ENCODE measurements at regions not wholly inside any gene's neighbourhood (a gene's known extent, or its start where the extent isn't known, plus 50 kb on each side); places are given as distances from the start of the nearest gene placed in this dataset.

GRCh38 chr13:106433066-106433465, 102.4 kb downstream of the EFNB2 start:
- peak; percentile 2 for DNase-seq
- POLR2A ChIA-PET (ENCODE audit: unreplicated experiment): no interaction called here

GRCh38 chr13:106432636-106433035, 102.8 kb downstream of the EFNB2 start:
- H3K36me3 ChIP-seq (ENCODE audit: low read depth, low read length): no peaks in the 10 kb centered on the region
- TF ChIP-seq CTCF (conservative IDR thresholded peaks at IDR 0.05; ENCODE audit: low read depth, low read length) (no peak), EZH2phosphoT487 (IDR thresholded peaks at IDR 0.05; ENCODE audit: borderline replicate concordance, low read length) (no peak), EZH2 (IDR thresholded peaks at IDR 0.05; ENCODE audit: low read length, unreplicated experiment) (no peak)
- H3K9ac ChIP-seq (ENCODE audit: low read length): no peak overlapping the region
- no peaks in the 10 kb centered on the region for H4K20me1 ChIP-seq (ENCODE audit: low read length)
- ATAC-seq: no peak
- intact Hi-C loops (cut with micrococcal nuclease): no loop called here
- no peaks in the 10 kb centered on the region for H3K27me3 ChIP-seq (ENCODE audit: low read length)
- H2AFZ ChIP-seq (ENCODE audit: low read length): no peak overlapping the region
- no peaks in the 10 kb centered on the region for H3F3A ChIP-seq (ENCODE audit: low read length, unreplicated experiment)
- H3K9me3 ChIP-seq (ENCODE audit: low read length): no peaks in the 10 kb centered on the region
- H3K27ac ChIP-seq (ENCODE audit: low read length): no peak overlapping the region
- BruUV-seq (replicated peaks): no TSS peak
- no peaks in the 10 kb centered on the region for H3K79me2 ChIP-seq (ENCODE audit: low read length)
- H3K4me1 ChIP-seq (ENCODE audit: insufficient read depth, low read length): no peaks in the 10 kb centered on the region; the same call in 1 of the 2 replicates
- no peak overlapping the region for H3K4me3 ChIP-seq (ENCODE audit: low read length)
- POLR2A ChIA-PET (ENCODE audit: unreplicated experiment): no interaction called here
- no peak overlapping the region for H3K4me2 ChIP-seq (ENCODE audit: low read length)
- H3K9me2 ChIP-seq (replicated peaks; ENCODE audit: low read length): no peaks in the 10 kb centered on the region
- CTCF ChIA-PET: no interaction called here
- peak; percentile 27 for DNase-seq

More at GRCh38 chr13:106433066-106433465, 102.4 kb downstream of the EFNB2 start:
- no peak for ATAC-seq
- H3K4me1 ChIP-seq (ENCODE audit: insufficient read depth, low read length): no peaks in the 10 kb centered on the region; the same call in 1 of the 2 replicates
- H3K27me3 ChIP-seq (ENCODE audit: low read length): no peaks in the 10 kb centered on the region
- no peak overlapping the region for H3K27ac ChIP-seq (ENCODE audit: low read length)
- intact Hi-C loops (cut with micrococcal nuclease): no loop called here
- TF ChIP-seq EZH2phosphoT487 (IDR thresholded peaks at IDR 0.05; ENCODE audit: borderline replicate concordance, low read length): no peak
- no peak for TF ChIP-seq EZH2 (IDR thresholded peaks at IDR 0.05; ENCODE audit: low read length, unreplicated experiment)
- H3K9me2 ChIP-seq (replicated peaks; ENCODE audit: low read length): no peaks in the 10 kb centered on the region
- H3K79me2 ChIP-seq (ENCODE audit: low read length): no peaks in the 10 kb centered on the region
- H3K4me2 ChIP-seq (ENCODE audit: low read length): no peak overlapping the region
- no peak overlapping the region for H3K9ac ChIP-seq (ENCODE audit: low read length)
- no peak overlapping the region for H2AFZ ChIP-seq (ENCODE audit: low read length)
- no peaks in the 10 kb centered on the region for H3F3A ChIP-seq (ENCODE audit: low read length, unreplicated experiment)
- H3K9me3 ChIP-seq (ENCODE audit: low read length): no peaks in the 10 kb centered on the region
- H3K36me3 ChIP-seq (ENCODE audit: low read depth, low read length): no peaks in the 10 kb centered on the region
- CTCF ChIA-PET: no interaction called here
- no peaks in the 10 kb centered on the region for H4K20me1 ChIP-seq (ENCODE audit: low read length)
- H3K4me3 ChIP-seq (ENCODE audit: low read length): no peak overlapping the region
- no TSS peak for BruUV-seq (replicated peaks)

- ChIA-PET CTCF (no interaction called here), POLR2A (ENCODE audit: unreplicated experiment) (no interaction called here)
- Histone ChIP-seq H2AFZ (ENCODE audit: low read length) (no peak overlapping the region), H3K4me2 (ENCODE audit: low read length) (no peak overlapping the region), H4K20me1 (ENCODE audit: low read length) (no peaks in the 10 kb centered on the region), H3K9me3 (ENCODE audit: low read length) (no peaks in the 10 kb centered on the region), H3K4me1 (ENCODE audit: insufficient read depth, low read length) (peaks cover 4% of the 10 kb centered on the region; the same call in 1 of the 2 replicates), H3K27ac (ENCODE audit: low read length) (no peak overlapping the region), H3K9ac (ENCODE audit: low read length) (no peak overlapping the region), H3K4me3 (ENCODE audit: low read length) (no peak overlapping the region), H3K79me2 (ENCODE audit: low read length) (no peaks in the 10 kb centered on the region), H3K27me3 (ENCODE audit: low read length) (no peaks in the 10 kb centered on the region), H3F3A (ENCODE audit: low read length, unreplicated experiment) (no peaks in the 10 kb centered on the region), H3K9me2 (replicated peaks; ENCODE audit: low read length) (no peaks in the 10 kb centered on the region), H3K36me3 (ENCODE audit: low read depth, low read length) (no peaks in the 10 kb centered on the region)
- no peak for TF ChIP-seq CTCF (conservative IDR thresholded peaks at IDR 0.05; ENCODE audit: low read depth, low read length)
- TF ChIP-seq EZH2 (IDR thresholded peaks at IDR 0.05; ENCODE audit: low read length, unreplicated experiment): no peak
- no peak for TF ChIP-seq EZH2phosphoT487 (IDR thresholded peaks at IDR 0.05; ENCODE audit: borderline replicate concordance, low read length)
- intact Hi-C loops (cut with micrococcal nuclease): no loop called here
- no peak for ATAC-seq
- DNase-seq: no peak
- no TSS peak for BruUV-seq (replicated peaks)
Measured at GRCh38 chr13:106426909-106427308, 108.6 kb downstream of the EFNB2 start.
